ENCODE measurements at regions not wholly inside any gene's neighbourhood (a gene's known extent, or its start where the extent isn't known, plus 50 kb on each side); places are given as distances from the start of the nearest gene placed in this dataset.

DNA sequence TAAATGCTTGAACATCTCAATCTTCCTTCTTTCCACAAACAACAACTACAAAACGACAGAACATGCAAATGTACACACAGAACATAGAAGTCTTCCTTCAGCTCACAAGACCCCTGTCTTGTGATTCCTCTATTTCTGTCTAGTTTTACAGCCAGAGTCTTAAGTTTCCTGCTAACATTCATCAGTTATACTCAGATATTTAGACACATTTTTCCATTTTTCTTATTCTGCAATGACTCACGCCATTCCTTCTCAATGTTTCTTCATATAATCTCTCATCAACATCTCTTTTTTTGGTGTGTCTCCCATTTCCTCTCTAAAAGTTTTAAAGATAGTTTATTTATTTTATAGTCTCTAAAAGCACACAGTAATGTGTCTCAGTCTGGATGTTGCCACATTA is 1872.9 kb upstream of the PCDH20 start:
- TF ChIP-seq ZNF274 (IDR thresholded peaks at IDR 0.05; ENCODE audit: low read depth, low read length): no peak
- TF ChIP-seq SUZ12 (IDR thresholded peaks at IDR 0.05; ENCODE audit: extremely low read depth, insufficient read depth, insufficient read length): no peak
- TF ChIP-seq YY1 (IDR thresholded peaks at IDR 0.05; ENCODE audit: insufficient read depth, insufficient read length): no peak
